Stimulated activated CD8-positive, alpha-beta memory T cell treated with anti-CD3 and anti-CD28 coated beads, Interleukin-4, amount 100 ng/mL, for 48 hours (primary cell): ENCODE measurements at regions not wholly inside any gene's neighbourhood (a gene's known extent, or its start where the extent isn't known, plus 50 kb on each side); places are given as distances from the start of the nearest gene placed in this dataset.

Source experiments
- DNase-seq: peaks from one replicate; pipeline ENCODE4 v3.0.0-alpha.2; 2020

DNA sequence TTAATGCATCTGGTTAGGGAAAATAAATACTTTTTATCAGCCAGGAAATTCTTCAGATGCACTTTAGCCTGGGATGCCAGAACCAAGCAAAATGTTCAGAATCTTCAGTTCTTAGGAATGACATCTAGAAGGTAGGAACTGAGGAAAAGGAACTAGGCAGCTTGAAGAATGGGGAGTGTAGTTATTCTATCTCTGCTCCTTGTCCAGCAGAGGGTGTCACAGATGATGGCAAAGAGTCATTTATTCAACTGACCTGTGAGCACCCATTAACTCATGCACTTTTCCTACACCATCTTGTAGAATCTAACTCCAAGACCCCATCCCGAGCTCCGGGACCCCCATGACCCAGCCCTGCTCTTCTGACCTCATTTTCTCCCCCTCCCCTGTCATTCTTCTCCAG is 122.1 kb upstream of the ISX start:
- no peak for DNase-seq

DNA sequence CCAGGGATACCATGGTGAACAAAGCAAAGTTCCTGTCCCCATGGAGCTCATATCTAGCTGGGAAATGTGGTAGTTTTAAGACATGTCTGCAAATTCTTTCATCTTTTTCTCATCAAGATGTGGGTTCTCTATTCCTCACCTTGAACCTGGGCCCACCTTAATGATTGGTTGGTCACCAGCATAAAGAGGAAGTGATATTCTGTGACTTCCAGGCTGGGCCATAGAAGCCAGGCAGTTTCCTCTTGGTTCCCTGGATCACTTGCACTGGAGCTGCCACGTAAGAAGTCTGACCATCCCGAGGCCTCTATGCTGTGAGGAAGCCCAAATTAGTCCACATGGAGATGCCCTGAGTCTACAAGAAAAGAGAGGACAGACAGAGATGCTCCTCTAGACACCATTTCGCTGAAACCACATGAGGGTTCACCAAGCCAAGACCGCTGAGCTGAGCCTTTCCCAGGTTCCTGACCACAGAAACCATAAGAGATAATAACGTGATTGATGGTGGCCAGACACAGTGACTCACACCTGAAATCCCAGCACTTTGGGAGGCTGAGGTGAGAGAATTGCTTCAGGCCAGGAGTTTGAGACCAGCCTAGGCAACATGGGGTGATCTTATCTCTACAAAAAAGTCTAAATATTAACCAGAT is 119.5 kb upstream of the ISX start:
- DNase-seq, result no peak

DNA sequence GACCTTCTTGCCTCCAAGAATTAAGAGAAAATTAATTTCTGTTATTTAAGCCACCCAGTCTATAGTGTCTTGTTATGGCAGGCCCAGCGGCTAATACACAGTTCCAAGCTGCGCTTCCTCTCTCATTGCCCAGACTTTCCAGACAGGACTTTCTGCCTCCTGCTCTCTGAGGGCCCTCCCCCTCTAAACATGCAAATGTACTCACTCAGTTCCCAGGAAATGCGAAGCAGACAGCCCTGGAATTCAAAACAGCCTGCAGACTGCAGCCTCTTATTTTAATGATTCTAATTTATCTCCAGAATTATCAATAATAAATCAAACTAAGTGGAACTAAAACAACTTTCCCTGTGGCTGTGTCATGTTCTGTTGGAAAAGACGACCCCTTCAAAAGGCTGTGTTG is 115.5 kb upstream of the ISX start:
- DNase-seq, result no peak

DNA sequence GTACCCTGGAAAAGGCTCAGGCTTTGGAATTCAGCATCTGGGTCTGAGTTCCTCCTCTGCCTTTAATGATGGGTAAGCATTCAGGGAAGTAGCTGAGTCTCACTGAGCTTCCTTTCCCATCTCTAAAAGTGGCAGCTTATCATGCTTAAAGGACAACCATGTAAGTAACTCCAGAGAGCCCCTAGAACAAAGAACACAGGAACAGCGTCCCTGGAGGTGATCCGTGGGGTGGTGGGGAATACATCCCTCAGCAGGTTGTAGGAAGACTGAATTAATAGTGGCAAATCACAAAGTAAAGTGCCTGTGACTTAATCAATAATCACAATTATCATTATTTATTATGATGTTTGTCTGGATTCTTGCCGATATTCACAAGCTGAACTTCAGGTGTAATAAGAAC is 114.7 kb upstream of the ISX start:
- no peak for DNase-seq

DNA sequence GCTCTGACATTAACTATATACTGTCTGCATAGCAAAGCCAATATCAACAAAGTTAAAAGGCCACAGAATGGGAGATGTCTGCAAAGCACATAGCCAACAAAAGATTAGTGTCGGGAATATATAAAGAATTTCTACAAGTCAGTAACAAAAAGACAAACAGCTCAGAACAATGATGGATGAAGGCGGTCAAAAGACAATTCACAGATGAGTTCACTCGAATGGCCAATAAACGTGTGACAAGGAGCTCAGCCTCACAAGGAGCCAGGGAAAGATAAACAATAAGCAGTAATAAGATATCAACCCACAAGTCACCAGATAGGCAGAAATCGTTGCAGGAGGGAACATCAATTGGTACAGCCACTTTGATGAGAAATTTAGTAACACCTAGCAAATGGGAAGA is 106.0 kb upstream of the ISX start:
- DNase-seq, result no peak

DNA sequence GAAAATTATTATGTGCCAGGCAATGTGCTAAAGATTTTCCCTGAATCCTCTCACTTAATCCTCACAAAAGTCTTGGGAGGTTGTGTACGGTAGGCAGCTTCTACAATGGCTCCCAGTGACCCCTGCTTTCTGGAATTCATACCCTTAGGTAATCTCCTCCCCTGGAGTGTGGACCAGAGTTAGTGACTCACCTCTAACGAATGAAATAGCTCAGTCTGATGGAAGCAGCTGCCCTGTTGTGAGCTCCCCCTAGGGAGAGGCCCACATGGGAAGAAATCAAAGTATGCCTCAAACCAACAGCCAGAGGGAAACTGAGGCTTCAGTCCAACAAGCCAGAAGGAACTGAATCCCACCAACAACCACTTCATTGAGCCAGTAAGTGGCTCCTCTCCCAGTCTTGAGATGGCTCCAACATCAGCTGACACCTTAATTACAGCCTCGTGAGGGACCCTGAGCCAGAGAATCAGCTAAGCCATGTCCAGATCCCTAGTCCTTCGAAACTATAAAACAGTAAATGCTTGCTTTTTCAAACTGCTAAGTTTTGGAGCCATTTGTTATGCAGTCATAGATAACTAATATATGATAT is 98.9 kb upstream of the ISX start:
- DNase-seq, result no peak

DNA sequence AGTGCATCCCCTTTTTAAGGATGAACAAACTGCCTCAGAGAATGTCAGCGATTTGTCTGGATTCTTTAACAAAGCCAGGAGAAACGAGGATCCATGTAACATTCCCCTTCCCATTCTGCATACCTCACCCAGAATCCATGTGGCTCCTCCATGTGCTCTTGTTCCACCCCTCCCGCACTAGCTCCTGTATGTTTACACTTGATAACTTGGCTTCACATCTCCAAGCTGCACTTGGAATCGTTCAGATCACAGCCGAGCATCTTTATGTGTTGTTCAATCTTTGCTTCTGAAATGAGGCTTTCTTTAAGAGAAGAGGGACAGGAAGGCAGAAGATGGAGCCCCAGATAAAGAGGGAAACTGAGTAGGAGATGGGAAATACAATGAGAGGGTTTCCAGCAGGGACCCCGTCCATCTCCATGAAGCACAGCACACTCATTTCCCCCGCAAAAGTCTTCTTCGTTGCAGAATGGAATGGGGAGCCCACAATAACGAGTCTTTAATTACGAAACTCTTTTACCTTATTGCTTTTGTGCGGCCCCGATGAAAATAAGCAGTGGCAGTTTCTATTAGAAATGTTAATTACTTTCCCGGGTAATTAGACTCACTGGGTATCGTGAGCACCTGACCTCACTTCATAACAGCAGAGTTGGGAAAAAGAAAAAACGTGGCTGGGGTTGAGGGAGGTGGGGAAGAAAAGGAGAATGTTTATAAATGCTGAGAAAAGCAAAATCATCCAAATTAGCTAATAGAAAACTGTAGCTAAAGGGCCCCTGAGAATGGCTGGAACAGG is 96.8 kb upstream of the ISX start:
- no peak for DNase-seq

DNA sequence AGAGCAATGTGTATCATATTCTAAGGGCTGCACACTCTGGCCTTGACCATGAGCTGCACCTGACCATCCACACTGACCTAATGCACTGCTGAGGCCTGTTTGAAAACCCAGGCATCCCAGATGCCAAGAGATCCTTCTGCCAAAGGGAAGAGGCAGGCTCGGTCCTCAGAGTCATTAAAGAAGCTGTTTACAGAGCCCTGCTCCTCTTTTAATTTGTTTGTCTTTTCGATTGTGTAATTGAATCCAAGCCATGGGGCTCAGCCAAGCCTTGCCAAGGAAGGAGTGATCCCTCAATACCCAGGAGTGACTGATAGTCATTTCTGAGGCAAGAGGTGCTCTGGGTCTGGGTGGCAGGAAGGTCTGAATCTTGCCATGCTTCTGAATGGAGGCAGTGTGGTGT is 94.5 kb upstream of the ISX start:
- DNase-seq, result no peak

DNA sequence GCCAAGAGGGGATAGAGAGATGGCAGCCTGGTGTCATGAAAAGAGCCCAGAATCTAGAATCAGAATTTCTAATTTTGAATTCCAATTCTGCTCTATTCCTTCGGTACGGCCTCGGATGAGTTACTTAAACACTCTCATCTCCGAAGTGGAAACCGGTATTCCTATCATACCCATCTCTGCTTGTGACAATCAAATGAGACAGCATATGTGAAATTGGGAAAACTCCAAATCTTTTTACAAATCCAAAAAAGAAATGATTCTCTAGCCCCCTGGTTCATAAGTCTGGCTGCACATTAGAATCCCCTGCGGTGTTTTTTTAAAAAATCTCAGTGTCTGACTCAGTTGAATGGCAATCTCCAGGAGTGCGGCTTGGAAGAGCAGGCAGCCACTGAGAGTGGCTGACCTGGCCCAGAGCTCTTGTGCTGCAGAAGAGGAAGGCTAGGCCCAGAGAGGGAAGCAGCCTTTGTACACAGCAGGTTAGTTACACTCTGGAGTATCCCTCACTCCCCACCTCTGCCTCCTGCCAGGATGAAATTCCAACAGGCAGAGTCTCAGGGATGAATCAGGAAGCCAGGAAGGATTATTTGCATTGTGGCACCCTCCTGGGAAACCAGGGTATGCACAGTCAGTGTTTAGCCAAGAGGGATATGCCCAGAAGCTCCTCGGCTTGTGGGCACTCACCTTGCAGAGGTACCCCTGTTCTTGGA is 93.6 kb upstream of the ISX start:
- DNase-seq, result no peak

GRCh38 chr22:34973016-34973415 is 92.9 kb upstream of the ISX start:
- DNase-seq, result no peak

DNA sequence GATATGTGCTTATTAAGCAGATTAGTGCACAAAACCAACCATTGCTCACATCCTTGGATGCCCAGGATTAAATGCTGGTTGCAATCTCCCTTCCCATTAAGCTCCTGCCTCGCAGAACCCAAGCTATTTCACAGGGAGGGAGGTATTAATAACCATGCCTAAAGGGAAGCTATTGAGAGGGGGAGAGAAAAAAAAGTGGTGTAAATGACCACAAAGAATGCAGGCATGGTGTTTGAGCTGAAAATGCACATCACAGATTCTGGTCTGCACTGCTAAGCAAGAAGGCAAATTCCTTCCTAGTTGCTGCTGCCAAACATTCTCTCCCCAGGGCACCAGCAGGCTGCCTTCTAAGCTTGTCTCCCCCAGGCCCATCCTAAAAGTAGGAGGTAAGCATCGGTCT is 92.0 kb upstream of the ISX start:
- DNase-seq, result no peak

DNA sequence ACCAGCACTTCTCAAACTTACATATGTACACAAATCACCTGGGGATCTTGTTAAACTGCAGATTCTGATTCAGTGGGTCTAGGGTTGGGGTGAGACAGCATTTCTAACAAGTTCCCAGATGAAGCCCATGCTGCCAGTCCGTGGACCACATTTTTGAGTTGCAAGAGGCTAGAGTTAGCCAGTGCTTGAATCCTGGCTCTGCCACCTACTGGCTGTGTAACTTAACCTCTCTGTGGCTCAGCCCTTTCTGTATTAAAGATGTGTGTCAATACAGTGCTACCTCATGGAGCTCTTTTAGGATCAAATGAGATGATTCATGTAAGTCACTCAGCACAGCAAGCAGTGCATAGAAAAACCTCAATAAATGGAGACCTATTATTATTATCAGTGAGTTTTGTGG is 90.2 kb upstream of the ISX start:
- DNase-seq, result no peak

GRCh38 chr22:34976474-34976873 is 89.5 kb upstream of the ISX start:
- peak; percentile 24 for DNase-seq

- DNase-seq, result no peak
Measured at GRCh38 chr22:34976886-34977285, 89.1 kb upstream of the ISX start.

GRCh38 chr22:34986523-34986922 is 79.4 kb upstream of the ISX start:
- no peak for DNase-seq

GRCh38 chr22:34992672-34993071 is 73.3 kb upstream of the ISX start:
- DNase-seq, result no peak

- DNase-seq, result no peak
Measured at GRCh38 chr22:34993548-34993947, 72.4 kb upstream of the ISX start.

DNA sequence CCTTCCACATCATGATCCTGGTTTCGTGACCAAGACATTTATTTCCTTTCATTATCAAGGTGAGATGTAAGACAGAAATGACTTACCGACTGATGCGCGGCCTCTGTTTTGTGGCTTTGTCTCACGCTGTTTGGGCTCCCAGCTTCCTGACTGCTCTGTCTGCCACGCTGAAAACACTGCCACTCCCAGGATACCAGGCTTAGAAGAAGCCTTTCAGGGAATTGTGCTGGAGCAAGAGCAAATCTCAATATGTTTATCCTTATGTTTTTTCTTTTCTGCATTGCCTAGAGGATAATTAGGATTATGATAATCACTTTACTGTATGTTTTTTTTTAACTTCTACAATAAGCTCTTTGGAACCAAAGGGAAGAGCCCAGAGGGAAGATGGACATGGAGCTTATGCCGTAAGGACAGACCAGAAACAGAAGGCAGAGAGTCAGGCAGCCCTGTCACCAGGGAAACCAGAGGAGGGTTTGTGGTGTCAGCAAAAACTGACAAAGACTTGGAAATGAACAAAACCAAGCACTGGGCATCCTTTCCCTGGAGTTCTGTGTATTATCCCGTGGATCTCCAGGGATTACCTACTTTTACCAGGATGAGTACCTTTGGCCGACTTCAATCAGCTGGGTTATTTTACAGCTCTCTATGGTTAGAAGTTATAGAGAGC is 68.2 kb upstream of the ISX start:
- no peak for DNase-seq

- DNase-seq, result no peak
Measured at GRCh38 chr22:34998921-34999320, 67.0 kb upstream of the ISX start.

DNA sequence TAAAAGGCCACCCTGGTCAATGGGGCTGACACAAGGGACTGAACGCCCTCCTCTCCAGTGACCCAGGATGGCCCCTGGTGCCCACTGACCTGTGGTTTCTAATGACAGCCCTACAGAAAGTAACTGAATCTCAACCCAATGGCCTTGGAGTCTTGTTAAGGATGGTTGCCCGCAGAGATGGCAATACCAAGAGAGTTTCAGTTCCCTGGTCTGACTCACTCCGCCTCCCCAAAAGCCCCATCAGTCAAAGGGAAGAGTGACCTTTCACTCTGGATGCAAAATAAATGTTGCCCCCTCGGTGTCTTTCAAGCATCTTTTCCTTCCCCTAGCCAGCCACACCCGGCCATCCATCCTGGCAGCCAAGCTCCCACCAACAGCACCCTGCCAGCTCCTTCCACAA is 57.7 kb upstream of the ISX start:
- no peak for DNase-seq

GRCh38 chr22:35010543-35010942 is 55.4 kb upstream of the ISX start:
- DNase-seq, result no peak

DNA sequence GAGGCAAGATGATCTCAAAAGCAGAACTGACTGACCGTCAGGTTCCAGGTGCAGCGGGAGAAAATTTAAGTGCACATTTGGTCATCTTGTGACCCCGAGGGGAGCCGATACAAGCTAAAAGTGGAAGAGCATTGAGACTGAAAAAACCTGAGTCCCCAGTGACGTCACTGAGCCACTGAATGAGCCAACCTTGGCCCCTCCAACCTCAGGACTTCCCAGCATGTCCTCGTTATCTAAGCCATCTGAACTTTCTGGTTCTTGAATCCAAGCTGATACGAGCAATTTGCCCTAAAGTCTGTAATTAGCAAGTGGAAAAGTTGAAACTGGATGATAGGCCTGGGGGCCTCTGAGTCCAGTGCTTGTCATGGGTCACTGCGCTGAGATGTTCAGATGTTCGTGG is 51.1 kb upstream of the ISX start:
- DNase-seq, result no peak
